Trophoblast cell (in vitro differentiated cells and primary cell): ENCODE measurements at regions not wholly inside any gene's neighbourhood (a gene's known extent, or its start where the extent isn't known, plus 50 kb on each side); places are given as distances from the start of the nearest gene placed in this dataset.

Source experiments
- DNase-seq, 2 donors: peaks; one replicate each; pipeline ENCODE4 v3.0.0-alpha.2; 2016
- H2AFZ ChIP-seq: 2 replicates; pipeline ENCODE4 v1.6.1; 2013; ENCODE audit warnings: low read length, moderate library complexity, mild to moderate bottlenecking; ENCODE audit not compliant: insufficient read depth, poor library complexity
- H2AK5ac ChIP-seq: 2 replicates; pipeline ENCODE4 v1.6.1; 2013; ENCODE audit warnings: mild to moderate bottlenecking, low read length
- H2BK120ac ChIP-seq: 2 replicates; pipeline ENCODE4 v1.6.1; 2013; ENCODE audit warnings: low read length, mild to moderate bottlenecking, moderate library complexity; ENCODE audit not compliant: insufficient read depth, poor library complexity
- H2BK12ac ChIP-seq: 2 replicates; pipeline ENCODE4 v1.6.1; 2013; ENCODE audit warnings: mild to moderate bottlenecking, low read length, moderate library complexity
- H2BK5ac ChIP-seq: 2 replicates; pipeline ENCODE4 v1.6.1; 2013; ENCODE audit warnings: low read length, low read depth, moderate library complexity, mild to moderate bottlenecking; ENCODE audit not compliant: poor library complexity
- H3K14ac ChIP-seq: 2 replicates; pipeline ENCODE4 v1.6.1; 2013; ENCODE audit warnings: mild to moderate bottlenecking, low read length
- H3K18ac ChIP-seq: 2 replicates; pipeline ENCODE4 v1.6.1; 2013; ENCODE audit warnings: mild to moderate bottlenecking, low read length
- H3K23ac ChIP-seq: 2 replicates; pipeline ENCODE4 v1.6.1; 2013; ENCODE audit warnings: low read length
- H3K27ac ChIP-seq: 2 replicates; pipeline ENCODE4 v1.5.1; 2013; ENCODE audit warnings: low read depth, mild to moderate bottlenecking, inconsistent platforms, low read length, moderate library complexity
- H3K27me3 ChIP-seq: 2 replicates; pipeline ENCODE4 v1.6.1; 2013; ENCODE audit warnings: inconsistent platforms, mild to moderate bottlenecking, low read length, moderate library complexity; ENCODE audit not compliant: insufficient read depth
- H3K36me3 ChIP-seq, 2 experiments: 1 replicate in 1 of 2; 2 replicates in 1 of 2; pipeline ENCODE4 v1.6.1; 2013; ENCODE audit warnings: low read length in 2 of 2, mild to moderate bottlenecking in 2 of 2, moderate library complexity in 1 of 2; ENCODE audit not compliant: insufficient read depth in 2 of 2, control insufficient read depth in 1 of 2
- H3K4ac ChIP-seq: 2 replicates; pipeline ENCODE4 v1.6.1; 2013; ENCODE audit warnings: low read depth, mild to moderate bottlenecking, low read length, moderate library complexity
- H3K4me1 ChIP-seq, 2 experiments: 1 replicate in 1 of 2; 2 replicates in 1 of 2; pipeline ENCODE4 v1.6.1; 2013; ENCODE audit warnings: low read length in 2 of 2, mild to moderate bottlenecking in 2 of 2, moderate library complexity in 1 of 2; ENCODE audit not compliant: insufficient read depth in 2 of 2, control insufficient read depth in 1 of 2
- H3K4me2 ChIP-seq: 2 replicates; pipeline ENCODE4 v1.6.1; 2013; ENCODE audit warnings: inconsistent platforms, mild to moderate bottlenecking, low read length, moderate library complexity
- H3K4me3 ChIP-seq: 2 replicates; pipeline ENCODE4 v1.5.1; 2013; ENCODE audit warnings: mild to moderate bottlenecking, low read depth, low read length, inconsistent platforms
- H3K79me1 ChIP-seq: one replicate; pipeline ENCODE4 v1.6.1; 2013; ENCODE audit warnings: low read length
- H3K79me2 ChIP-seq: 2 replicates; pipeline ENCODE4 v1.6.1; 2013; ENCODE audit warnings: low read length, mild to moderate bottlenecking; ENCODE audit not compliant: control insufficient read depth, insufficient read depth, poor library complexity
- H3K9ac ChIP-seq: 2 replicates; pipeline ENCODE4 v1.6.1; 2013; ENCODE audit warnings: mild to moderate bottlenecking, low read length
- H3K9me3 ChIP-seq: 2 replicates; pipeline ENCODE4 v1.6.1; 2013; ENCODE audit warnings: low read depth, mild to moderate bottlenecking, control low read depth, inconsistent platforms, low read length; ENCODE audit not compliant: insufficient read depth
- H4K12ac ChIP-seq: 2 replicates; pipeline ENCODE4 v1.6.1; 2013; ENCODE audit warnings: low read depth, mild to moderate bottlenecking, low read length, moderate library complexity
- H4K8ac ChIP-seq: 2 replicates; pipeline ENCODE4 v1.6.1; 2013; ENCODE audit warnings: low read depth, mild to moderate bottlenecking, low read length, moderate library complexity
- H4K91ac ChIP-seq: one replicate; pipeline ENCODE4 v1.6.1; 2013; ENCODE audit warnings: low read depth, mild to moderate bottlenecking, low read length, moderate library complexity
- WGBS: extraction: QIAGEN DNeasy Blood & Tissue Kit; methylation state at CpG from one replicate; pipeline ENCODE4 v1.1.7; 2013; ENCODE audit warnings: missing lambda C conversion rate; ENCODE audit not compliant: insufficient read length, insufficient coverage; ENCODE audit errors: extremely low coverage; 5-methylcytosine and 5-hydroxymethylcytosine counted together

DNA sequence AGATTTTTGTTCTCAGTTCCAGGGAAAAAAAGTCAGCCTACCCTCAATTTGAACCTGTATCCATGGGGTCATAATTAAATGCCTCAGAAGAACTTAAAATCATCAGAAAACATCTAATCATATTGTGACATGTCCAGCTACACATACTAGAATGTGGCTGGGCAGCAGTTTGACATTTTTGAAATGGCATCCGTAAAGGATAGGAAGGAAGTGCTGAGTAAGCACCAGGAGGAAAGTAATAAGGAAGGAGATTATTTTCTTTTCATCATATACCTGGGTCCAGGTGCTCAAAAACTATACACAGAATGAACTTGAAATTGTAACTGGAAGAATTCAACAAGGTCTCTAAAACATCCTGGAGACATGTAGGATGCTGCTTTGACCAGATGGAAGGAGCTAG is 116.9 kb upstream of the RAI14 start:
- no peak overlapping the region for H3K9ac ChIP-seq
- H3K79me1 ChIP-seq = peaks cover 2% of the 10 kb centered on the region
- no peak overlapping the region for H3K4me2 ChIP-seq
- no peak overlapping the region for H2BK120ac ChIP-seq
- H4K91ac ChIP-seq = no peak overlapping the region
- H3K27ac ChIP-seq = no peak overlapping the region
- DNase-seq = peak in 1 of 2 donors; percentile 57
- no peaks in the 10 kb centered on the region for H3K79me2 ChIP-seq
- H4K8ac ChIP-seq = no peak overlapping the region
- no peak overlapping the region for H3K4me3 ChIP-seq
- WGBS = no CpG with 5 or more reads among the region's 1 CpG
- H3K36me3 ChIP-seq = no peaks in the 10 kb centered on the region
- no peak overlapping the region for H3K4ac ChIP-seq
- no peak overlapping the region for H2BK12ac ChIP-seq
- H3K9me3 ChIP-seq = no peaks in the 10 kb centered on the region
- H2BK5ac ChIP-seq = no peak overlapping the region
- no peak overlapping the region for H3K18ac ChIP-seq
- peaks cover 0 to 3% of the 10 kb centered on the region in 2 experiments for H3K4me1 ChIP-seq
- no peak overlapping the region for H3K23ac ChIP-seq
- H3K14ac ChIP-seq = no peak overlapping the region
- H3K27me3 ChIP-seq = no peaks in the 10 kb centered on the region
- H4K12ac ChIP-seq = no peak overlapping the region
- H2AK5ac ChIP-seq = no peak overlapping the region
- no peak overlapping the region for H2AFZ ChIP-seq

DNA sequence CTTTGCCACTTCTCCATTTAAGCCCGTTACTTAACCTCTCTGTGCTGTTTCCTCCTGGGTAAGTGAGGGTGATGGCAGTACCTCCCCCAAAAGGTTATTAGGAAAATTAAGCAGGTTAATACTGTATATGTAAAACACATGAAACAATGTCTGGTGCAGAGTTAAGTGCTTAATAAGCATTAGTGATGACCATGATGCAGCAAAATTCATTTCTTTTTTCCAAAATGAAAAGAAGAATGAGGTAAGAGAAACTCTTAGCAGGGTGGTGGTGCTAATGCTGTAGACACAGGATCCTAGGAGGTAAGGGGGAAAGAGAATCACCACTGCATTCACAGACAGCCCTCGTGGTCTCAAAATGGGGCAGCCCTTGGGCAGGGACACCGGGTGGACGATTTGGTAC is 115.1 kb upstream of the RAI14 start:
- WGBS = no CpG with 5 or more reads among the region's 4 CpGs
- peaks cover 2 to 6% of the 10 kb centered on the region in 2 experiments for H3K4me1 ChIP-seq
- no peak overlapping the region for H2AK5ac ChIP-seq
- no peaks in the 10 kb centered on the region for H3K79me2 ChIP-seq
- no peak for DNase-seq
- H3K36me3 ChIP-seq = no peaks in the 10 kb centered on the region
- no peaks in the 10 kb centered on the region for H3K9me3 ChIP-seq
- peak overlapping the region; percentile 2 for H2BK120ac ChIP-seq
- H3K18ac ChIP-seq = no peak overlapping the region
- H4K91ac ChIP-seq = no peak overlapping the region
- H4K12ac ChIP-seq = no peak overlapping the region
- no peak overlapping the region for H3K9ac ChIP-seq
- H3K27me3 ChIP-seq = no peaks in the 10 kb centered on the region
- no peak overlapping the region for H3K4me3 ChIP-seq
- no peak overlapping the region for H3K27ac ChIP-seq
- H3K4me2 ChIP-seq = no peak overlapping the region
- no peak overlapping the region for H3K4ac ChIP-seq
- H4K8ac ChIP-seq = no peak overlapping the region
- no peak overlapping the region for H2AFZ ChIP-seq
- H2BK5ac ChIP-seq = no peak overlapping the region
- no peak overlapping the region for H3K23ac ChIP-seq
- H3K79me1 ChIP-seq = peaks cover 12% of the 10 kb centered on the region
- peak overlapping the region; percentile 12 for H2BK12ac ChIP-seq
- no peak overlapping the region for H3K14ac ChIP-seq

DNA sequence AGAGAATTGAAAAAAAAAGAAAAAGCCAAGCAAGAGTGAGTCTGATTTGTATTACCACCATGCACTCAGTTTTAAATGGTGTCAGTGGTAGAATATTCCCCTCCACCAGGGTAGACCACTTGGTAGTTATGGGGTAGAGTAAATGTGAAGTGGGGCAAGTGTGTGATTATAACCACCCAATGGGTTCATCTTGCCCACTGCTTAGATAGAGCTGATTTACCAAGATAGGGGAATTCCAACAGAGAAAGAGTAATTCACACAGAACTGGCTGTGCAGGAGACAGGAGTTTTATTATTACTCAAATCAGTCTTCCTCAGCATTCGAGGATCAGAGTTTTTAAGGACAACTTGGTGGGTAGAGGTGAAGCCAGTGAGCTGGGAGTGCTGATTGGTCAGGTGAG is 113.3 kb upstream of the RAI14 start:
- no peaks in the 10 kb centered on the region for H3K36me3 ChIP-seq
- H2AFZ ChIP-seq = no peak overlapping the region
- no peak for DNase-seq
- H3K9me3 ChIP-seq = no peaks in the 10 kb centered on the region
- no peak overlapping the region for H2AK5ac ChIP-seq
- no peaks in the 10 kb centered on the region for H3K27me3 ChIP-seq
- no peak overlapping the region for H3K9ac ChIP-seq
- no peak overlapping the region for H3K27ac ChIP-seq
- peaks cover 2 to 6% of the 10 kb centered on the region in 2 experiments for H3K4me1 ChIP-seq
- H3K4me2 ChIP-seq = no peak overlapping the region
- no peak overlapping the region for H3K4ac ChIP-seq
- H4K8ac ChIP-seq = no peak overlapping the region
- no peak overlapping the region for H3K14ac ChIP-seq
- H3K23ac ChIP-seq = no peak overlapping the region
- H3K79me2 ChIP-seq = no peaks in the 10 kb centered on the region
- no peak overlapping the region for H2BK12ac ChIP-seq
- no CpG with 5 or more reads among the region's 1 CpG for WGBS
- no peak overlapping the region for H2BK5ac ChIP-seq
- H4K91ac ChIP-seq = peak overlapping the region; percentile 22
- peaks cover 16% of the 10 kb centered on the region for H3K79me1 ChIP-seq
- H3K18ac ChIP-seq = no peak overlapping the region
- H2BK120ac ChIP-seq = no peak overlapping the region
- no peak overlapping the region for H3K4me3 ChIP-seq
- no peak overlapping the region for H4K12ac ChIP-seq

DNA sequence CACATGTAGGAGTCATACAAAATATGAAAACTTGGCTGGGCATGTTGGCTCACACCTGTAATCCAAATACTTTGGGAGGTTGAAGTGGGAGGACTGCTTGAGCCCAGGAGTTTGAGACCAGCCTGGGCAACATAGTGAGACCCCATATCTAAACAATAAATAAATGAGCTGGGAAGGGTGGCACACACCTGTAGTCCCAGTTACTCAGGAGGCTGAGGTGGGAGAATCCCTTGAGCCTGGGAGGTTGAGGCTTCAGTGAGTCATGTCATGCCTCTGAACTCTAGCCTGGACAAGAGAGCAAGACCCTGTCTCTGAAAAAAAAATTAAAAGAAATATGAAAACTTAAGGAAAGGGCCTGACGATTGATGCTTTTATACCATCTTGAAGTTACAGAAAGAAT is 112.4 kb upstream of the RAI14 start:
- no CpG with 5 or more reads among the region's 1 CpG for WGBS
- no peak overlapping the region for H3K27ac ChIP-seq

More for the DNA sequence above, 112.4 kb upstream of the RAI14 start:
- Histone ChIP-seq H3K4me1 (peaks cover 2 to 4% of the 10 kb centered on the region in 2 experiments), H3K79me2 (no peaks in the 10 kb centered on the region), H3K4me2 (no peak overlapping the region), H3K9ac (no peak overlapping the region), H3K9me3 (no peaks in the 10 kb centered on the region), H2AFZ (no peak overlapping the region), H3K4ac (no peak overlapping the region), H3K18ac (no peak overlapping the region), H2BK5ac (no peak overlapping the region), H3K4me3 (no peak overlapping the region), H2BK12ac (peak overlapping the region; percentile 13), H2BK120ac (no peak overlapping the region), H3K79me1 (peaks cover 21% of the 10 kb centered on the region), H3K27me3 (no peaks in the 10 kb centered on the region), H2AK5ac (no peak overlapping the region), H3K36me3 (no peaks in the 10 kb centered on the region), H4K91ac (peak overlapping the region; percentile 35), H3K23ac (no peak overlapping the region), H4K8ac (no peak overlapping the region), H3K14ac (no peak overlapping the region), H4K12ac (no peak overlapping the region)
- no peak for DNase-seq
